ENCODE measurements at regions not wholly inside any gene's neighbourhood (a gene's known extent, or its start where the extent isn't known, plus 50 kb on each side); places are given as distances from the start of the nearest gene placed in this dataset.

- TF ChIP-seq TCF7L2 (IDR thresholded peaks at IDR 0.05; ENCODE audit: low read depth, low read length) (no peak), POLR2AphosphoS5 (IDR thresholded peaks at IDR 0.05; ENCODE audit: low read depth, low read length) (no peak), SIN3A (IDR thresholded peaks at IDR 0.05; ENCODE audit: borderline replicate concordance, insufficient read depth, low read depth, low read length) (no peak), REST (IDR thresholded peaks at IDR 0.05; ENCODE audit: insufficient read depth in 1 of 2, low read depth in 2 of 2, low read length in 1 of 2) (no peak), CTCF (IDR thresholded peaks at IDR 0.05) (no peak)
- intact Hi-C loops (cut with micrococcal nuclease; ENCODE audit: unreplicated experiment) (no loop called here), in situ Hi-C loops (cut with HindIII; ENCODE audit: low pct_unique_long_range_greater_than_20kb, low sequenced_read_pairs) (no loop called here)
- DNase-seq (ENCODE audit: low read depth, low spot score): no peak
- no peaks in the 10 kb centered on the region for H3K27me3 ChIP-seq (ENCODE audit: control insufficient read depth, insufficient read depth, low read length)
- H3K9me3 ChIP-seq (ENCODE audit: control insufficient read depth, insufficient read depth, low read depth, low read length): no peaks in the 10 kb centered on the region
- CTCF ChIA-PET: no interaction called here
- POLR2A ChIA-PET: no interaction called here
- H3K27ac ChIP-seq (ENCODE audit: low read length): no peak overlapping the region
- ATAC-seq: no peak
- no peak overlapping the region for H3K4me3 ChIP-seq (ENCODE audit: low read depth in 2 of 2, low read length in 2 of 2)
- no peaks in the 10 kb centered on the region for H3K36me3 ChIP-seq (ENCODE audit: control insufficient read depth, insufficient read depth, low read length)
- no peaks in the 10 kb centered on the region for H3K4me1 ChIP-seq (ENCODE audit: control insufficient read depth, insufficient read depth, low read length)
- no TSS peak for BruUV-seq (replicated peaks)
Observed at GRCh38 chr11:15580056-15580774, 465.5 kb downstream of the INSC start.

GRCh38 chr11:15580775-15581095 lies 466.0 kb downstream of the INSC start:
- H3K36me3 ChIP-seq (ENCODE audit: control insufficient read depth, insufficient read depth, low read length): no peaks in the 10 kb centered on the region
- H3K4me3 ChIP-seq (ENCODE audit: low read depth in 2 of 2, low read length in 2 of 2): no peak overlapping the region
- DNase-seq (ENCODE audit: low read depth, low spot score): no peak
- intact Hi-C loops (cut with micrococcal nuclease; ENCODE audit: unreplicated experiment) (no loop called here), in situ Hi-C loops (cut with HindIII; ENCODE audit: low pct_unique_long_range_greater_than_20kb, low sequenced_read_pairs) (no loop called here)
- H3K27me3 ChIP-seq (ENCODE audit: control insufficient read depth, insufficient read depth, low read length): no peaks in the 10 kb centered on the region
- ChIA-PET POLR2A (no interaction called here), CTCF (no interaction called here)
- no peak overlapping the region for H3K27ac ChIP-seq (ENCODE audit: low read length)
- no peak for TF ChIP-seq CTCF (IDR thresholded peaks at IDR 0.05)
- TF ChIP-seq POLR2AphosphoS5 (IDR thresholded peaks at IDR 0.05; ENCODE audit: low read depth, low read length): no peak
- TF ChIP-seq SIN3A (IDR thresholded peaks at IDR 0.05; ENCODE audit: borderline replicate concordance, insufficient read depth, low read depth, low read length): no peak
- no peak for TF ChIP-seq REST (IDR thresholded peaks at IDR 0.05; ENCODE audit: insufficient read depth in 1 of 2, low read depth in 2 of 2, low read length in 1 of 2)
- TF ChIP-seq TCF7L2 (IDR thresholded peaks at IDR 0.05; ENCODE audit: low read depth, low read length): no peak
- no peaks in the 10 kb centered on the region for H3K9me3 ChIP-seq (ENCODE audit: control insufficient read depth, insufficient read depth, low read depth, low read length)
- BruUV-seq (replicated peaks): no TSS peak
- no peaks in the 10 kb centered on the region for H3K4me1 ChIP-seq (ENCODE audit: control insufficient read depth, insufficient read depth, low read length)
- no peak for ATAC-seq

Data from Panc1 (cell line).